ENCODE measurements at regions not wholly inside any gene's neighbourhood (a gene's known extent, or its start where the extent isn't known, plus 50 kb on each side); places are given as distances from the start of the nearest gene placed in this dataset.

DNA sequence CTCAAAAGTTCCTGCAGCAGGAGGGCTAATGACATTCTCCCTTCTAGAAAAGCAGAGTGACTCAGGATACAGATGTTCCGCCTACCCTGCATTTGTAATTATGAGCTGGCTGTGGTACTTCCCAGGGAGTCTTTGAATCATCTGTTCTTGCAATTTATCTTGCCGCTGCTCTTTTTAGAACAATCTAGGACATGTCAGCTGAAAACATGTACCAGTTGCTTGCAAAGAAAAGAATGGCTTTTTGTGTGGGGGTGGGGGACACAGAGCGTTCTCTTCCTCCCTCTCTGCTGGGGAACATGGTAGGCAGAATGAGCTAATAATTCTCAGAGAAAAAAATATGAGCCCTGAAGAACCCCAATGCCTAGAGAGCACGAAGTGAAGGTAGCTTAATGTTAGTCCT lies 51.7 kb upstream of the TUT7 start:
- WGBS, 3 donors: 9 to 18% (median 14%) methylated on average over 4 of the region's 4 CpGs
- H3K27ac ChIP-seq: peak overlapping the region; percentile 70
- no peaks in the 10 kb centered on the region for H3K36me3 ChIP-seq (ENCODE audit: insufficient read depth in 1 of 2, low read depth in 1 of 2)
- ATAC-seq (peak; percentile 80 to 90 (median 89)), DNase-seq (no peak)
- intact Hi-C loops (cut with DNase I): loop anchor here in 1 of 2 donors (2.0 kb wide), 1 partner anchor 51 kb away; the partner anchor contains the start of gene TUT7
- H3K9me3 ChIP-seq: no peaks in the 10 kb centered on the region
- TF ChIP-seq CTCF (IDR thresholded peaks at IDR 0.05): no peak
- peaks cover 25% of the 10 kb centered on the region for H3K4me1 ChIP-seq
- H3K27me3 ChIP-seq (ENCODE audit: insufficient read depth in 3 of 3, low read length in 2 of 3): no peaks in the 10 kb centered on the region
- peak overlapping the region; percentile 30 for H3K4me3 ChIP-seq

DNA sequence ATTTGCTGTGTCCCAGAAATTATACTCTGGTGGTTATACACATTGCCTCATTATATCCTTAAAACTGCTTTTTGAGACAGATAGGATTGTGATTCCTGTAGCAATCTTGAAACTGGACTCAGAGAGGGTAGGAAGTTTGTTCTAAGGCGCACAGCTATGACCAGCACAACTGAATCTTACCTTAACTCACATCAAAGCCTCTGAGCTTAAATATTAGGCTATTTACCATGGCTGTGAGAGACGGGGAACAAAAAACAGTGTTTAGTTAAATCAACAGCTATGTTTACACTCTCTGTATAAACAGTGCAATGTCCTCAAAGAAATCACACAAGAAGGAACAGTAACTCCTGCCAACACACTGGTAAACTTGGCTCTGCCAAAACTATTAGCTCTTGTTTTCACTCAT lies 50.9 kb upstream of the TUT7 start:
- TF ChIP-seq CTCF (IDR thresholded peaks at IDR 0.05): no peak
- no peak for DNase-seq
- Histone ChIP-seq H3K27ac (no peak overlapping the region), H3K9me3 (no peaks in the 10 kb centered on the region), H3K27me3 (ENCODE audit: insufficient read depth in 3 of 3, low read length in 2 of 3) (no peaks in the 10 kb centered on the region), H3K4me1 (peaks cover 25% of the 10 kb centered on the region), H3K36me3 (ENCODE audit: insufficient read depth in 1 of 2, low read depth in 1 of 2) (no peaks in the 10 kb centered on the region), H3K4me3 (no peak overlapping the region)
- intact Hi-C loops (cut with DNase I): no loop called here
- no peak for ATAC-seq
- 61 to 66% (median 65%) methylated on average over 2 of the region's 2 CpGs for WGBS, 3 donors
